ENCODE measurements at regions not wholly inside any gene's neighbourhood (a gene's known extent, or its start where the extent isn't known, plus 50 kb on each side); places are given as distances from the start of the nearest gene placed in this dataset.
"Not testable (repeated sequence)": the region's sequence is repeated elsewhere in the genome, so short reads cannot be mapped to it uniquely, and the experiment has no call there.

DNA sequence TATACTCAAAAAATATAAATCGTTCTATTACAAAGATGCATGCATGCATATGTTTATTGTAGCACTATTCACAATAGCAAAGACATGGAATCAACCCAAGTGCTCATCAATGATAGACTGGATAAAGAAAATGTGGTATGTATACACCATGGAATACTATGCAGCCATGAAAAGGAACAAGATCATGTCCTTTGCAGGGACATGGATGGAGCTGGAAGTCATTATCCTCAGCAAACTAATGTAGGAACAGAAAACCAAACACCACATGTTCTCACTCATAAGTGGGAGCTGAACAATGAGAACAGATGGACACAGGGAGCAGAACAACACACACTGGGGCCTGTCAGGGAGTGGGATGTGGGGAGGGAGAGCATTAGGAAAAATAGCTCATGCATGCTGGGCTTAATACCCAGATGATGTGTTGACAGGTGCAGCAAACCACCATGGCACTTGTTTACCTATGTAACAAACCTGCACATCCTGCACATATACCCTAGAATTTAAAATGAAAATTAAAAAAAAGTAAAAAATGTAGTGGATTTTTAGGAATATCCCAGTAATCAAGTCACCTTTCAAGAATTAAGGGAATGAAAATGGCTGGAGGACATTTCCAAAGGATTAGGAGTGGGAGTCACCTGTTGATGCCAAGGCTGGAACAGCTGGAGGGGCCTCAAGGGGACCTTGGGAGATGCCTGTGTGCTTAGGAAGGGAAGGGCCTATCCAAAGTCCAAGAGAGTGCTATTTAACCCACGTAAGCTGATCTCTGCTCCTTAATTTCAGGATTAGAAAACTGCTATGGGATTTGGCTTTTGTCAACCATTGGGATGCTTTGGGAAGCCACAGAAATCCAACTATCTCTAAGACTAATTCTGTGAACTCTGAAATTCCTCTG, 156.9 kb upstream of the FAM20A start:
- intact Hi-C loops (cut with DNase I); DNase-seq: not testable (repeated sequence)

- no peak for DNase-seq
- intact Hi-C loops (cut with DNase I), result no loop called here
Measured at GRCh38 chr17:68753985-68754769, 153.0 kb upstream of the FAM20A start.

DNA sequence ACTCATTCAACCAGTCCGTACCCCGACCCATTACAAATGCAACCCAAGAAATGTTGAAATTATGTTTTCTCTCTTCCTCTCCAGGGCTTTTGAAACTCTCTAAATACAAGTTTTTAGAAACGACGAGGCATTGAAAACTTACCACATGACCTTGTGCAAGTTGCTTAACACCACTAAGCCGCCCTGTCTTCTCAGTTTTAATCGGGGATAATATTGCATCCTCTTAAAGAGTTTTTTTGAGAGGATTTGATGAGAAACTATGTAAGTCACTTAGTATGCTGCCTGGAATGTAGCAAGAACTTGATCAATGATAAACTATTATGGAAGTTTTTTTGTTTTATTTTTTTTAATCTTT, 149.0 kb upstream of the FAM20A start:
- intact Hi-C loops (cut with DNase I), result no loop called here
- no peak for DNase-seq

DNA sequence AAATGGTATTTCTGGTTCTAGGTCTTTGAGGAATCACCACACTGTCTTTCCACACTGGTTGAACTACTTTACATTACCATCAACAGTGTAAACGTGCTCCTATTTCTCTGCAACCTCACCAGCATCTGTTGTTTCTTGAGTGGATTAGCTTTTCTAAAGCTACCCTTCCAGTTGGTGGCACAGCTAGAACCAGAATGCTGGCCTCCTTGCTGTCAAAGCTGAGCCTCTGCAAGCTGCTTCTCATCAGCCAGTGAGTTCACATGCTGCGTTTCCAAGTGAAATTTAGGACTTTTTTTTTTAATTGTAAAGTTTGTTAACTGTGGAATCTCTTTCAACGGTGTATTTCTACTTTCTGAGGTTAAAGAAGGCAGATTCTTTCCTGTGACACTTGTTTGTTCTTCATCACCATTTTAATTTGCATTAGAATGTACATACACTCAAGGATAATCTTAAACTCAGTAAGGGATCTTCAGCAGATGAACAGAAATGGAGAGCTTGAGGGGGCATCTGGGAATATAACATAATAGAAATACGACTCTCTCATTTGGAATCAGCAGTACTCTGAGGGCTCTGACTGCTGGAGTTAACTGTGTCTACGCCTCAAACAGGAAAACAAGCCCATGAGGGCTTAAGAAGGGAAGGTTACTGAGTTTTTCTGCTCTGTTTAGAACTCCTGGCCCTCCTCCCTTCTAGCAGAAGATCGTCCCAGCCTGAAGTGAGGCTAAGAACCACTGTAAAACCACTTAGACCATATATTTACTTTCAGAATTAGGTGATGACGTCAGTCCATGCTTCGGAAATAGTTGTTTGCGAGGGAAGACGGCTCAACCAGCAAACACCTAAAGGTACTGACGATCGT, 148.4 kb upstream of the FAM20A start:
- DNase-seq, result no peak
- intact Hi-C loops (cut with DNase I), result no loop called here

GRCh38 chr17:68748381-68748780, 147.2 kb upstream of the FAM20A start:
- no peak for DNase-seq
- intact Hi-C loops (cut with DNase I), result no loop called here

DNA sequence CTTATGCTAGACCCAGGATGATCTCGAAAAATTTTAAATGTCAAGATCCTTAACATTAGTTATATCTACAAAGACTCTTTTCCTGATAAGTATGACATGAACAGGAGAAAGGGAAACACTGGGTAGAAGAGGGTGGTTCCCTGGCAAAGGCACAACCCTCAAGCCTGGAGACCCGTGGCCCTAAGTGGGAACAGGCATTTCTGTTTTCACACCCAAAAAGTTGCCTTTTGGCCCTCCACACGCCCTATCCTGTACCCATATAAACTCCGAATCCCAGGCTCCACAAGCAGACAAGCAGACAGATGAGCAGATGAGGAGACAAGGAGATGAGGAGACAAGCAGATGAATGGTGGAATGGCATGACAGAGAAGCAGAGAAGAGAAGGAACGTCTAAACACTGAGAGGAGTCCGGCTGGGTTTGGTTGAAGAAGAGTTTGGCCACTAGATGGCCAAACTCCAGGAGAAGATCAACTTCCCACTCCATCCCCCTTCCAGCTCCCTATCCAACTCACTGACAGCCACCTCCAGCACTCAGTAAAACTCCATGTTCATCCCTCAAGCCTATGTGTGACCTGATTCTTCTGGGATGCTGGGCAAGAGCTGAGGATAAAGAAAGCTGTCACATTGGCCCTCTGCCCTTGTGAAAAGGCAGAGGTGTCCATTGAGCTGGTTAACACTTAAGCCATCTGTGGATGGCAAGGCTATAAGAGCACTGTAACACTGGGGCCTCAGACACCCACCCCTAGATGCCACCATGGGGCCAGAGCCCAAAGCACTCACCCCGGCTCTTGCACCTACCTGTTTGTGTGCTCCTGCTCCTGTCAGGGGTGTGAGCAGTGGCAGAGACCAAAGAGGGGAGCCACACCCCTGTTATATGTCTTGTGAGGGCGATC, 139.6 kb upstream of the FAM20A start:
- intact Hi-C loops (cut with DNase I), result no loop called here
- DNase-seq, result no peak

GRCh38 chr17:68737761-68738443, 136.7 kb upstream of the FAM20A start:
- intact Hi-C loops (cut with DNase I), result no loop called here
- DNase-seq, result no peak

- DNase-seq, result no peak
- intact Hi-C loops (cut with DNase I), result no loop called here
Measured at GRCh38 chr17:68734931-68735330, 133.8 kb upstream of the FAM20A start.

DNA sequence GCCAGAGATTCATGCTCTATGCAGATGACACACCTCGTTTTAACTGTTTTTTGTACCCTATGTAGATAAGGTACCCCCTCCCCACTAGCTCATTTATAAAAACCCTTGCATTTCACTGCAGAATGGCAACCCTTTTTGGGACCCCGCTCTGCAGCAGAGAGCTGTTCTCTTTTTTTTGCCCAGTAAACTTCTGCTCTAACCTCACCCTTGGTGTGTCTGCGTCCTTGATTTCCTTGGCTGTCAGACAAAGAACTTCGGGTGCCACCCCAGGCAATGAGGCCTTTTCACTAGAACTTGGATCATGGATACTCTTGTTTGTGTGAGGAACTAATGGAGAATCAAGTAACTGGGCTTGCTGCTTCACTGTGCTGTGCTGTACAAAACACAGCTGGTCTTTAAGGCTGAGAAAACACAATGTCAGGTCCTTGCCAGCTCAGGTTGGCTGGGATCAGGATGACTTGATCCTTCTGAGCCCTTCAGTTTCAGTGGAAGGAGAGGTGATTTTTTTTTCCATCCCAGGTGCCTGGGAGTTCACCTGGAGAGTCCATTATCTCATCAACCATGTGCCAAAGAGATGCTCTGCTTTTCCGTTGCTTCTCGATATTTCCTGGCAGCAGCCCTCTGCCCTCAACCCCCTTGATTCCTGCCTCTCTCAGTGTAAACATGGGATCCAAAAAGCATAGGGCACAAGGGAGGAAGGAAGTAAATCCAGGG, 133.2 kb upstream of the FAM20A start:
- DNase-seq, result no peak
- intact Hi-C loops (cut with DNase I), result no loop called here

- DNase-seq, result no peak
- intact Hi-C loops (cut with DNase I), result no loop called here
Measured at GRCh38 chr17:68733241-68734176, 132.3 kb upstream of the FAM20A start.

DNA sequence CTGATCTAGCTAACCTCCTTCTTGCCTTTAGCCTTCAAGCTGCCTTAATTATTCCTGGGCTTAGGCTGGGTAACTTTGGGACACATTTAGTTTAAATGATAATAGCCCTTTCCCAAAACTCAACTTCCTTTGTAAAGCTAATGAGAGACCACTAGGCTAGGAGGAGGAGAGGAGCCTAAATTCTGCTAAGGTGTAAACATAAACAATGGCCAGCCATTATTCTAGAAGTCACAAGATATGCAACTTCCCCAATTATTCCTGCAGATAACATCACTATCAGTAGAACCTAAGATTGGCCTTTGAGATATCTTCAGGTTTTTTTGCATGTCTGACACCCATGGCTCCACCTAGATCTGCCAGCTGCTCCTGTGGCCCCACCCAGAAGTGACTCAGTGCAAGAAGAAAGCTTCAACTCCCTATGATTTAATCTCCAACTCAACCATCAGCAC, 131.2 kb upstream of the FAM20A start:
- intact Hi-C loops (cut with DNase I), result no loop called here
- no peak for DNase-seq

- DNase-seq, result no peak
- intact Hi-C loops (cut with DNase I), result no loop called here
Measured at GRCh38 chr17:68731465-68731864, 130.3 kb upstream of the FAM20A start.

DNA sequence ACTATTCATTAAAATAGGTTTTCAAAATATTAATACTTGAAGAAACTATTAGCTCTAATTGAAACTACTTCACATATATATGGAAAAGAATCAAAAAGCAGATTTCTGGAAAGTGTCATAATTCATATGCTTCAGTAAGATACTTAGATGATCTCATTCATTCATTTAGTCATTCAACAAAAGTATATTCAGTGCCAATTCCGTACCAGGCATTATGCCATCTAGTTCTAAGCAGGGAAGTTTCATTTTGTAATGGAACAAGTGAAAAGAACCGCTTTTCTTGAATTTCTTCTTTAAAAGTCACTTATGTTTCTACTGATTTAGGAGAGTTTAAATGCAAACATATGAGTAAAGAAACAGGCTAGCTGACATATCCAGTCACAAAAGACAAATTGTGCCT, 118.3 kb upstream of the FAM20A start:
- intact Hi-C loops (cut with DNase I), result no loop called here
- no peak for DNase-seq

DNA sequence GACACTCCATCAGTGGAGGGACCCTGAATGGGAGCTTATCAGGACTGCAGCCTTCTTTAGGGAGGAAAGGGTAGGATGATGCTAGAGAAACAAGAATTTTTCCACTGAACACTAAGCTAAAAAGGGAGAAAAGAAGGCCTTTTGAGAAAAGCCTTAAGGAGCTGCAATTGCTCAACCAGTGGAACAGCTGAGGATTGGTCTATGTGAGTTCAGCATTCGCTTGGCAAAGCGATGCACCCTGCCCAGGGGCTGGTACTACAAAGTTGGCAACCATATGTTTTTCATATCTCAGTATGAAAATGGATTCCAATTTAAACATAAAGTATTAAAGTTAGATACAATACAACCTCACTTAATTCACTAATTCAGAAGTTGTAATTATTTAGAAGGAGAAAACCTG, 117.8 kb upstream of the FAM20A start:
- no peak for DNase-seq
- intact Hi-C loops (cut with DNase I), result no loop called here

GRCh38 chr17:68718465-68718864, 117.3 kb upstream of the FAM20A start:
- DNase-seq, result no peak
- intact Hi-C loops (cut with DNase I), result no loop called here

GRCh38 chr17:68714676-68715075, 113.5 kb upstream of the FAM20A start:
- intact Hi-C loops (cut with DNase I), result no loop called here
- no peak for DNase-seq

Data from head of caudate nucleus (tissue), 42 donors.